ENCODE measurements at regions not wholly inside any gene's neighbourhood (a gene's known extent, or its start where the extent isn't known, plus 50 kb on each side); places are given as distances from the start of the nearest gene placed in this dataset.

DNA sequence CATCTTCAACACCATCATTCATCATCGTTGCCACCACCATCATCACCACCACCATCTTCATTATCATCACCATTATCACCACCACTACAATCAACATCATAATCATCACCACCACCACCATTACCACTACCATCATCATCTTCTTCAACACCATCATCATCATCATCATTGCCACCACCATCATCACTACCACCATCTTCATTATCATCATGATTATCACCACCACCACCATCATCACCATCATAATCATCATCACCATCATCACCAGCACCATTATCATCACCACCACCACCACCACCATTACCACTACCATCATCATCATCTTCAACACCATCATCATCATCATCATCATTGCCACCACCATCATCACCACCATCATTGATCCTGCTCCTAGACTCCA, 112.7 kb downstream of the OAT start:
- no peaks in the 10 kb centered on the region for H3K4me1 ChIP-seq (ENCODE audit: low read depth)
- DNase-seq (no peak), ATAC-seq (no peak)
- H3K9me3 ChIP-seq, result peaks cover 4% of the 10 kb centered on the region
- no peak overlapping the region for H3K4me3 ChIP-seq
- TF ChIP-seq, protein P1, sequence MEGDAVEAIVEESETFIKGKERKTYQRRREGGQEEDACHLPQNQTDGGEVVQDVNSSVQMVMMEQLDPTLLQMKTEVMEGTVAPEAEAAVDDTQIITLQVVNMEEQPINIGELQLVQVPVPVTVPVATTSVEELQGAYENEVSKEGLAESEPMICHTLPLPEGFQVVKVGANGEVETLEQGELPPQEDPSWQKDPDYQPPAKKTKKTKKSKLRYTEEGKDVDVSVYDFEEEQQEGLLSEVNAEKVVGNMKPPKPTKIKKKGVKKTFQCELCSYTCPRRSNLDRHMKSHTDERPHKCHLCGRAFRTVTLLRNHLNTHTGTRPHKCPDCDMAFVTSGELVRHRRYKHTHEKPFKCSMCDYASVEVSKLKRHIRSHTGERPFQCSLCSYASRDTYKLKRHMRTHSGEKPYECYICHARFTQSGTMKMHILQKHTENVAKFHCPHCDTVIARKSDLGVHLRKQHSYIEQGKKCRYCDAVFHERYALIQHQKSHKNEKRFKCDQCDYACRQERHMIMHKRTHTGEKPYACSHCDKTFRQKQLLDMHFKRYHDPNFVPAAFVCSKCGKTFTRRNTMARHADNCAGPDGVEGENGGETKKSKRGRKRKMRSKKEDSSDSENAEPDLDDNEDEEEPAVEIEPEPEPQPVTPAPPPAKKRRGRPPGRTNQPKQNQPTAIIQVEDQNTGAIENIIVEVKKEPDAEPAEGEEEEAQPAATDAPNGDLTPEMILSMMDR (IDR thresholded peaks at IDR 0.05), result no peak
- intact Hi-C loops (cut with DNase I, micrococcal nuclease), result no loop called here
- no peaks in the 10 kb centered on the region for H3K36me3 ChIP-seq (ENCODE audit: low read depth)

DNA sequence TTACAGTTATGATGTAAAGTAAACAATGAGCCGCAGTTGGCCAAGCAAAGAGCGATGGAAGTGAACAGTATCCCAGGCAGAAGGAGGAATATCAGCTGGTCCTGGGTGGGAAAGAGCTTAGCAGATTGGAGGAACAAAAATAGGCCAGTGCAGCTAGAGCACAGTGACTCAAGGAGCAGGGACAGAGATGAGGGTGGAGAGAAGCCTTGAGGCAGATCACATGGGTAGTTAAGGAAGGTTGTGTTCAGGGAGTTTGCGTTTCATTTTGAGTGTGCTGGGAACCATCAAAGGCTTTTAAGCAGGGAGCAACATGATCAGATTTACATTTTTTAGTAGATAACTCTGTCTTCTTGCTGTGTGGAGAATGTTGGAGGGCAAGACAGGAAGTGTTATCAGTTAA, 113.6 kb downstream of the OAT start:
- Histone ChIP-seq H3K4me1 (ENCODE audit: low read depth) (no peaks in the 10 kb centered on the region), H3K9me3 (peaks cover 12% of the 10 kb centered on the region), H3K36me3 (ENCODE audit: low read depth) (no peaks in the 10 kb centered on the region), H3K4me3 (no peak overlapping the region)
- intact Hi-C loops (cut with DNase I, micrococcal nuclease), result no loop called here
- TF ChIP-seq, protein P1 (IDR thresholded peaks at IDR 0.05), result no peak
- ATAC-seq (no peak), DNase-seq (no peak)

DNA sequence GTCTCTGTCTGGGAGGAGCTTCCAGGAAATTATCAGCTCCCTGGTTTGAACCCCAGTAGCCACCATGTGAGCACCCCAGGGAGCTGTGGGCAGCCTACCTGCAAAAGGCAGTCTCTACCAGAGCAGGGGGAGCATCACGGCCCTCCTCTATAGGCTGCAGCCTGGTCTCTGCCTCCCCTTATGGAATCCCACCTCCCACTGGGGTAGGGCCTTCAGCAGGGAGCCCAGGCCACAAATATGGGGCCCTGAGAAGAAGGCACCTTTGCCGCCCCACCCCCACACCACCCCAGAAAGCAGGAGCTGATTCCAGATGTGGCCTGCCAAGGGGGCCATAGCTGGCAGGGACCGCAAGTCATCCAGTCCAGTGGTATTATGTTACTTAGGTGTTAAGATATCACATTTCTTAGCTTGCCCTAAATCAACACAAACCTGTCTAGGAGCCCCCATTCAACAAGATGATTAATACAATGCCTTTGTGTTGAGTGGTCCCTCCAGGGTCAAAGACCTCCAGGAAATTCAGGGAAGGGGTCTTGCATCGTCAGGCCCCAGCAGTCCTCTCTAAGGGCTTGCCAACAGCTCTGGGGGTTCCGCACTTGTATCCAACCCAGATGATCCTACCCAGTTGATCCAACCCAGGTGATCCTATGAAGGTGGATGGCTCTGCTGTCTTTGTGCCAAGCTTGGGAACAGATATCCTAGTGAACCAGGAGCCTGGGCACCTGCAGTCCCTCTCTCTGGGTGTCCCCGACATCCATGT, 114.9 kb downstream of the OAT start:
- DNase-seq (no peak), ATAC-seq (no peak)
- Histone ChIP-seq H3K9me3 (peaks cover 15% of the 10 kb centered on the region), H3K4me3 (no peak overlapping the region), H3K4me1 (ENCODE audit: low read depth) (no peaks in the 10 kb centered on the region), H3K36me3 (ENCODE audit: low read depth) (no peaks in the 10 kb centered on the region)
- TF ChIP-seq, protein P1 (IDR thresholded peaks at IDR 0.05), result no peak
- intact Hi-C loops (cut with DNase I, micrococcal nuclease), result no loop called here

DNA sequence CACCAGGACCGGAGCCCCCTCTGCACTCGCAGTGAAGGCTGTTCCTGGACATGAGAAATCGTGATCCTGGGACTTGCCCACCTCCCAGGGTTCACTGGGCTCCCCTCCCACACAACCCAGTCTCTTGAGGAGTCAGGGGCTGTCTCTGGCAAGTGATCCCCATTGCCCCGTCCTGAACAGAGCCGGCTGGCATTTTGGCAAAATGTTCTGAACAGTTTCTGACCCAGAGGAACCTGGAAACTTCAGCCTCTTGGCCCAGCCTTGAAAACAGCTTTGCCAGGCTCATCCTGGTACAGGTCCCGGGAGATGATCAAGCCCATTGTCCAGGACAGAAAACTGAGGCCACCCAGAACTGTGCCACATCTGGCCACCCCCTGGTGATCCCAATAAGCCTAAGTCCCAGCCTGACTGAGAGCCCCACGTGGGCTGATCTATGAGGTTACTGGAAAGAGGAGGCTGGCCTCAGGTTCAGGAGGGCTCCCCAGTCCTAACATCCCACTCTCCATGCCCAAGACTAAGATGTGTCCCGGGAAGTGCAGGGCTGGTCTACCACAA, 115.7 kb downstream of the OAT start:
- Histone ChIP-seq H3K4me1 (ENCODE audit: low read depth) (no peaks in the 10 kb centered on the region), H3K36me3 (ENCODE audit: low read depth) (no peaks in the 10 kb centered on the region), H3K4me3 (no peak overlapping the region), H3K9me3 (peaks cover 15% of the 10 kb centered on the region)
- DNase-seq (no peak), ATAC-seq (no peak)
- TF ChIP-seq, protein P1 (IDR thresholded peaks at IDR 0.05), result no peak
- intact Hi-C loops (cut with DNase I, micrococcal nuclease), result no loop called here

DNA sequence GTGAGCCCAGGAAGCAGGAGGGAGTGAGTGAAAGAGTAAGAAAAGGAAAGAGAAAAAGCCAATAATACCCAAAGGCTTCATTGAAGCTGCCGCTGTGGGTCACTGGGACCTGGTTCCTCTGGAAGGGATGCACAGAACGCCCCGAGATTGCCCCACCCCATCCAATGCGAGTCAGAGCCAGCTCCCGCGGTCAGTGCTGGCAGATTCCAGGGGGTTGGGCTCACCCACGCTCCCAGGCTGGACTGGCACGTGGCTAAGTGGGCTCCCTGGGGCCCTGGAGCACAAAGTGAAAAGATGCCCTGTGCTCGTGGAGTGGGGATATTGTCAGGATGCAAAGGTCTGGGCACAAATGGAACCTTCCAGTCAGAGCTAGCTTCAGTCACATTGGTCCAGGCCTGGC, 117.0 kb downstream of the OAT start:
- intact Hi-C loops (cut with DNase I, micrococcal nuclease), result no loop called here
- DNase-seq (no peak), ATAC-seq (no peak)
- H3K4me1 ChIP-seq (ENCODE audit: low read depth), result no peaks in the 10 kb centered on the region
- peaks cover 15% of the 10 kb centered on the region for H3K9me3 ChIP-seq
- no peaks in the 10 kb centered on the region for H3K36me3 ChIP-seq (ENCODE audit: low read depth)
- TF ChIP-seq, protein P1 (IDR thresholded peaks at IDR 0.05), result no peak
- no peak overlapping the region for H3K4me3 ChIP-seq
